AG04449 (cell line): ENCODE measurements at regions not wholly inside any gene's neighbourhood (a gene's known extent, or its start where the extent isn't known, plus 50 kb on each side); places are given as distances from the start of the nearest gene placed in this dataset.

Source experiments
- CTCF ChIA-PET: fragments of 350-600 bp; formaldehyde crosslinking; extraction: SDS; loops from one replicate; lab custom pipeline; 2021; ENCODE audit warnings: antibody characterized with exemption; lab: Yijun Ruan, JAX
- POLR2A ChIA-PET: fragments of 400-600, 350-600 bp; formaldehyde crosslinking; extraction: SDS; loops from one replicate; lab custom pipeline; 2020; ENCODE audit warnings: antibody characterized with exemption, inconsistent platforms; lab: Yijun Ruan, JAX
- DNase-seq: peaks from one replicate; pipeline ENCODE4 v3.0.0-alpha.2; 2010; ENCODE audit warnings: low read depth, low spot score
- H3K4me3 ChIP-seq: 2 replicates; pipeline ENCODE4 v1.5.1; 2011; ENCODE audit warnings: low read depth, mild to moderate bottlenecking, control low read depth, low read length
- TF ChIP-seq, protein P1 (sequence below): IDR thresholded peaks from one replicate; pipeline ENCODE4 v1.5.1; 2011; ENCODE audit warnings: mild to moderate bottlenecking, moderate library complexity, low read length, control low read depth, inconsistent platforms; ENCODE audit not compliant: insufficient read depth; ENCODE audit errors: missing control alignments

DNA sequence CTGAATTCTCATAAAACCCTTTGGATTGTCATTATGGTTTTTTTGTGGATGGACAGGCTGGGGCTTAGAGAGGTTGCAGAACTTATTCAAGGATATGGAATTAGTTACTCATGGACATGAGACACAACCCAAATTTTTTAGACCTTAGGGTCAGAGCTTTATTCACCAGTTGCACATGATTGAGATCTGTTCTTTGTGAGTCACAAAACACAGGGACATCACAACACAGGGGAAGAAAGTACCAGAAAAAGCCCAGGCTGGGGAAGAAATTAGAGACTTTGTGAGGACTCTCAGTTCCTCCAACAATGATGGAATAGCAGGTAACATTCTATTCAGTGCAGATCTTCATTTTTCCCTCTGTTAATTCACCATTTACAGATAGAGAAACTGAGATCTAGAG lies 602.4 kb upstream of the CPEB2 start:
- ChIA-PET POLR2A (no interaction called here), CTCF (no interaction called here)
- TF ChIP-seq, protein P1, sequence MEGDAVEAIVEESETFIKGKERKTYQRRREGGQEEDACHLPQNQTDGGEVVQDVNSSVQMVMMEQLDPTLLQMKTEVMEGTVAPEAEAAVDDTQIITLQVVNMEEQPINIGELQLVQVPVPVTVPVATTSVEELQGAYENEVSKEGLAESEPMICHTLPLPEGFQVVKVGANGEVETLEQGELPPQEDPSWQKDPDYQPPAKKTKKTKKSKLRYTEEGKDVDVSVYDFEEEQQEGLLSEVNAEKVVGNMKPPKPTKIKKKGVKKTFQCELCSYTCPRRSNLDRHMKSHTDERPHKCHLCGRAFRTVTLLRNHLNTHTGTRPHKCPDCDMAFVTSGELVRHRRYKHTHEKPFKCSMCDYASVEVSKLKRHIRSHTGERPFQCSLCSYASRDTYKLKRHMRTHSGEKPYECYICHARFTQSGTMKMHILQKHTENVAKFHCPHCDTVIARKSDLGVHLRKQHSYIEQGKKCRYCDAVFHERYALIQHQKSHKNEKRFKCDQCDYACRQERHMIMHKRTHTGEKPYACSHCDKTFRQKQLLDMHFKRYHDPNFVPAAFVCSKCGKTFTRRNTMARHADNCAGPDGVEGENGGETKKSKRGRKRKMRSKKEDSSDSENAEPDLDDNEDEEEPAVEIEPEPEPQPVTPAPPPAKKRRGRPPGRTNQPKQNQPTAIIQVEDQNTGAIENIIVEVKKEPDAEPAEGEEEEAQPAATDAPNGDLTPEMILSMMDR: no peak
- DNase-seq: no peak
- no peak overlapping the region for H3K4me3 ChIP-seq

- TF ChIP-seq, protein P1: no peak
- H3K4me3 ChIP-seq: no peak overlapping the region
- CTCF ChIA-PET: no interaction called here
- no peak for DNase-seq
- POLR2A ChIA-PET: no interaction called here
Observed at GRCh38 chr4:14400307-14400706, 602.0 kb upstream of the CPEB2 start.

DNA sequence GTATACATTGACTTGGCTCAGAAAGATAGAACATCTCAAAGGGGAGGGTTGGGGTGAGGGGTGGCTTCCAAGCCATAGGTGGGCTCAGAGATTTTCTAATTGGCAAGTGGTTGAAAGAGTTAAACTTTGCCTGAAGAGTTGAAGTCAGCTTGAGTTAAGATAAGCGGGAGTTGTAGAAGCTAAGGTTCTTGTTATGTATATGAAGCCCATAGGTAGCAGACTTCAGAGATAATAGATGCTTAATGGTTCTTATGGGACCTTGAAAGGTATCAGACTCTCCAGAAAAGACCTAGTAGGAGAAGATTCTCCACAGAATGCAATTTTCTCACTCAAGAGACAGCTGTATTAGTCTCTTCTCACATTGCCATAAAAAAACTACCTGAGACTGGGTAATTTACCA lies 599.1 kb upstream of the CPEB2 start:
- no peak for DNase-seq
- POLR2A ChIA-PET: interaction anchor here (0.7 kb wide), 1 partner anchor 375 kb away, joined by 5 read pairs; no protein-coding TSS in a partner anchor
- TF ChIP-seq, protein P1: no peak
- H3K4me3 ChIP-seq: no peak overlapping the region
- CTCF ChIA-PET: no interaction called here

GRCh38 chr4:14404730-14405129 lies 597.6 kb upstream of the CPEB2 start:
- no peak overlapping the region for H3K4me3 ChIP-seq
- ChIA-PET CTCF (no interaction called here), POLR2A (no interaction called here)
- TF ChIP-seq, protein P1: no peak
- DNase-seq: no peak

GRCh38 chr4:14410516-14410915 lies 591.8 kb upstream of the CPEB2 start:
- ChIA-PET POLR2A (no interaction called here), CTCF (no interaction called here)
- DNase-seq: no peak
- no peak overlapping the region for H3K4me3 ChIP-seq
- TF ChIP-seq, protein P1: no peak

- TF ChIP-seq, protein P1: no peak
- CTCF ChIA-PET: no interaction called here
- DNase-seq: no peak
- no peak overlapping the region for H3K4me3 ChIP-seq
- POLR2A ChIA-PET: interaction anchor here (0.9 kb wide), 1 partner anchor 588 kb away, joined by 3 read pairs; no protein-coding TSS in a partner anchor
Observed at GRCh38 chr4:14415146-14415545, 587.1 kb upstream of the CPEB2 start.
